ENCODE measurements at regions not wholly inside any gene's neighbourhood (a gene's known extent, or its start where the extent isn't known, plus 50 kb on each side); places are given as distances from the start of the nearest gene placed in this dataset.
"Not testable (repeated sequence)": the region's sequence is repeated elsewhere in the genome, so short reads cannot be mapped to it uniquely, and the experiment has no call there.

DNA sequence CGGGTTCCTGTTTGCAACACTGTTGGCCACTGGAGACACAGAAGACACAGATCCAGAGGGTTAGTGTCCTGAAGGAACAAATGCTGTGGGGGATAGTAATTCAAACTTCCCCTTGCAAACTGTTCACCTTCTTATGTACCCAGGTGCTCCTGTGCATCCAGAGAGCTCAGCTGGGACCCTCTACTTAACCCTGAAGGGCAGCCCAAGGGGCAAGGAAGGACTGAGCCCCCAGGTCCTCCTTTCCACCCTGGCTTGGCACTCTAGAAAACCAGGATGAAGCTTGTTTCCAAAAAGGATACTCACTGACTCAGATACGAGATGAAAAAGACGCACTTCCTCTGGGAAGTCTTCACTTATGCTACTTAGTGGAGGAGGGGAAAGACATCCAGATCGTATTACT lies 78.2 kb upstream of the TNK2 start:
- DNase-seq: not testable (repeated sequence)

DNA sequence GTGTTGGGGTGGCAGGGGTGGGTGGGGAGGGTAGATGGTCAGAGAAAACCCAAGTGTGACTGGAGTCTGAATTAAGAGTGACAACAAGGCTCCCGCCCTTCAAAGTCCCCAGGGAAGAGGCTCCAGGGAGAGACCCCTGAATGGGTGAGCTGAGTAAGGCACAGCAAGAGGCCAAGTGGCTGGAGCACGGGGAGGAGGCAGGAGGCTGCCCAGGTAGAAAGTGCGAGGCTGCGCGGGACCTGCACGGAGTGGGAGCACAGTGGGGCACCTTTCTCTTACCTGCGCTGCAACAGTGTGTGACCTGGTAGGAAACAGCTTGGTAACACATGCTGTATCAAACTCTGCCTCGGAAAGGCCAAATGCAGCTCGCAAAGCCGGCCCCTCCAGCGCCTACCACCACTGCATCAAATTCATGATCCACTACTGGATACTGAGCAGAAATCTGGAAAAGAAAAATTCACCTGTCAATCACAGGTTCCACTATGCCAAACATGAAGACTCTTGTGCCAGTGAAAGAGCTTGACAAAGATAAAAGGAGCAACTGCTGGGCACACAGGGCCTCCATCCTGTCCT lies 77.1 kb upstream of the TNK2 start:
- not testable (repeated sequence) for H3K27ac ChIP-seq, H3K4me3 ChIP-seq, H3K9me3 ChIP-seq, H3K4me1 ChIP-seq, DNase-seq, H3K27me3 ChIP-seq
- H3K36me3 ChIP-seq: peaks cover 0 to 29% (median 0%) of the 10 kb centered on the region in 3 donors

More for the DNA sequence above, 78.2 kb upstream of the TNK2 start:
- not testable (repeated sequence) for H3K9me3 ChIP-seq, H3K4me3 ChIP-seq, H3K27me3 ChIP-seq, H3K27ac ChIP-seq, H3K4me1 ChIP-seq
- H3K36me3 ChIP-seq: peaks cover 0 to 29% (median 0%) of the 10 kb centered on the region in 3 donors

DNA sequence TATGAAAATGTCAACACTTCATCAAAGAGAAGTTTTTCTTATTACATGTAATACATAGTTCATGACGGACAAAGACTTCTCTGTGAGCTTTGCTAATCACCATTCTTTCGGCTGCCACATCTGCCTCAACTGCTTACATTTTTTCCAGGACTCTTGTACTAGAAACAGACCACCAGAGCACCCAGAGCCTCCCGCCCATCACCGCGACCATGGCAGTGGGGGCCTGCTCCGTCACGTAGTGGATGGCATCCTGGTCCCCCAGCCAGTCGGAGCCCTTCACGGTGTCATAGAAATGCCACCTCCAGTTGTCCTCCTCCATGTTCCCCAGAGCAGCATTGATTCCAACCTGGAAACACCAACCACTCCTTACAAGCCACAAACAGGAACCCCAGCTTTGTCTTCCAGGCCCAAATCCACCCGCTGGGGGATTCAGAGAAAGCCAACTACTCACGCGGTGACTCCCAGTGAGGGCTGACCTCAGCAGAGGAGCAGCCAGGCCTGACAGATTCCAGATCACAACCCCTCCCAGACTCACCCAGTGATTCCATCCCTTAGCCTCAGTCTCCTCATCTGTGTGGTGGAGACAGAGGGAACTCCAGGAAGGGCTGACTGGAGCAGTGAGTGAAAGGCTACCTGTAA lies 76.2 kb upstream of the TNK2 start:
- H3K36me3 ChIP-seq: peaks cover 0 to 38% (median 0%) of the 10 kb centered on the region in 3 donors
- H3K4me1 ChIP-seq, H3K9me3 ChIP-seq, H3K27ac ChIP-seq, H3K27me3 ChIP-seq, H3K4me3 ChIP-seq: not testable (repeated sequence)
- DNase-seq: peak in 1 of 3 donors; percentile 34

DNA sequence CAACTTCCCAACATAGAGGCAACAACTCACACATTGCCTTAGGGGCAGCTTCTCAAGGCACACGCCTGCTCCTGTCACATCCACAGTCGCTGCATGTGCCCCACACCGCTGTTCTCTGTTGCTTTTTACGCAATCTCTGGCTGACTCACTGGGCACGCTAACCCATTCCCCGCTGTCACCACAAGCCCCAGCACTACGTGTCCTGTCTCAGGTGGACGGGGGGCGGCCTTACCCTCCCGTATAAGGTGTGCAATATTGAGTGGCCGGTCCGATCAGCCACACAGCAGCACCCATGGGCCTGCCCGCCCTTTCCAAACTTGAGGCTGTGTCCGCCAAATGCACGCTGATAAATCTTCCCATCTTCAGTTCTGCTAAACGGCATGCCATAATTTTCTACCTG lies 75.5 kb upstream of the TNK2 start:
- H3K4me1 ChIP-seq, H3K9me3 ChIP-seq, H3K27me3 ChIP-seq, H3K27ac ChIP-seq, H3K4me3 ChIP-seq: not testable (repeated sequence)
- DNase-seq: peak in 1 of 3 donors; percentile 39
- H3K36me3 ChIP-seq: peaks cover 0 to 41% (median 0%) of the 10 kb centered on the region in 3 donors

DNA sequence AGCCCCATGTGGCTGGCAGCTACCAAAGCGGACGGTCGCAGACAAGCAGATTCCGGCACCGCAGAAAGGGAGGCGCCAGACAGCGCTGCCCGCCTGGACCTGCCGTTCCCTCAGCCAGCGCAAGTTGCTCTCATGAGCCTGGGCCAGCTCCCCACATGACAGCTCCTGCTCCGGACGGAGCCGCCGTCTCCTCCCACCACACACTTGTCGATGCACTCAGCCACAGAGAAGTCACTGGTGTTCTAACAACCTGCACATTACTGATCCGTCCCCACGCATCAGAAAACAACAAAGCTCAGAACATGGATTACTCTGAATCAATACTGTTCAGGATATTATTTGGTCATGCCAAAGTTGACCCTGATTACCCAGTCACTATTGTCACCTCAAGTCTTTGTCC lies 74.4 kb upstream of the TNK2 start:
- not testable (repeated sequence) for H3K27ac ChIP-seq, H3K27me3 ChIP-seq, H3K4me1 ChIP-seq, H3K9me3 ChIP-seq, H3K4me3 ChIP-seq
- peaks cover 0 to 48% (median 0%) of the 10 kb centered on the region in 3 donors for H3K36me3 ChIP-seq
- peak in 1 of 3 donors; percentile 43 for DNase-seq

DNA sequence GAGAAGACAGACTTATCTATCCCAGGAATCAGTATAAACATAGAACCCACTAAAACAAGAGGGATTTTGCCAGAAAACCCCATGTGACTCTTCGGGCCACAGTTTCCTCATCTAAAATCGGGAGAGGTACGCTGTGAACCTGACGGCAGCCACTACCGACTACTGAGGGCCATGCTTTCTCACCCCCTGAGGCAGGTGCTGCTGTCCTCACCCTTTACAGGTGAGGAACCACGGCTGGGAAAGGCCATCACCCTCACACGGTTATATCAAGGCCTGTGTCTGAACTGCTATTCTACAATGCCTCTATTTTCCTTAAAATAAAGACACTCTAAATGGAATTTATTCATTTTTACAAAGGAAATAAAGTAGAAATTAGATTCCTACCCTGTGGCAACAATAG lies 73.4 kb upstream of the TNK2 start:
- not testable (repeated sequence) for H3K9me3 ChIP-seq
- peaks cover 0 to 53% (median 0%) of the 10 kb centered on the region in 3 donors for H3K36me3 ChIP-seq
- peak in 1 of 3 donors; percentile 29 for DNase-seq

DNA sequence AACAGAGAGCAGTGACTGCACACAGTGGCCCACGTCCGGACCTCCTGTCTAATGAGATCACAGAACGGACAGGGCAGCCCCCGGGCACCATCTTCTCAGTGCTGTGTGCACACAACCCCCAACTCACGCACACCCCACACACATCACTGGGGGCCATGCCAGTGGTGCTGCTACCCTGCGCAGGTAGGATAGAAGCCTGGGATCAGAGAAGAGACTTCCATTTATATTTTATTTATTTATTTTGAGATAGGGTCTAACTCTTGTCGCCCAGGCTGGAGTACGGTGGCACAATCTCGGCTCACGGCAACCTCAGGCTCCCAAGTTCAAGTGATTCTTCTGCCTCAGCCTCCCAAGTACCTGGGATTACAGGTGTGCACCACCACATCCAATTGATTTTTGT lies 71.5 kb upstream of the TNK2 start:
- H3K27ac ChIP-seq, DNase-seq, H3K4me3 ChIP-seq, H3K9me3 ChIP-seq, H3K27me3 ChIP-seq, H3K4me1 ChIP-seq: not testable (repeated sequence)
- peaks cover 0 to 67% (median 0%) of the 10 kb centered on the region in 3 donors for H3K36me3 ChIP-seq

More for the DNA sequence above, 73.4 kb upstream of the TNK2 start:
- not testable (repeated sequence) for H3K27ac ChIP-seq, H3K4me1 ChIP-seq, H3K27me3 ChIP-seq, H3K4me3 ChIP-seq

DNA sequence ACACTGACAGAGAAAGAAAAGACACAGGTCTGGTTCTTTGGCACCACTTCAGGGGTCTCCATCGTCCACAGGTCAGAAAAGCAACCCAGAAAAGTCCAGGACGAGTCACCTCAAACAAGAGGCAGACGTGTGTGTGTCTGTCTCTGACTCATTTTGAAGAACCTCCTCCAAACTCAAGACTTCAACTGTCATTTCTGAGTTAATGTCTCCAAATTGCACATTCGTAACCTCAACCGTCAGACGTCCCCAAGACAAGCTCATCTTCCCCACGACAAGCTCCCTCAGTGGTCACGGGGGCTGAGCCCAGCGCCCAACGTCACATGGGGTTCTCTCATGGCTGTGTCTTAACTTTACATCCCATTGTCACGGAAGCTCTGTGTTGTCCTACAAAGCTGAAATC lies 70.2 kb upstream of the TNK2 start:
- H3K36me3 ChIP-seq: peaks cover 0 to 68% (median 0%) of the 10 kb centered on the region in 3 donors
- H3K27me3 ChIP-seq, H3K27ac ChIP-seq, H3K4me3 ChIP-seq, H3K9me3 ChIP-seq, DNase-seq, H3K4me1 ChIP-seq: not testable (repeated sequence)

DNA sequence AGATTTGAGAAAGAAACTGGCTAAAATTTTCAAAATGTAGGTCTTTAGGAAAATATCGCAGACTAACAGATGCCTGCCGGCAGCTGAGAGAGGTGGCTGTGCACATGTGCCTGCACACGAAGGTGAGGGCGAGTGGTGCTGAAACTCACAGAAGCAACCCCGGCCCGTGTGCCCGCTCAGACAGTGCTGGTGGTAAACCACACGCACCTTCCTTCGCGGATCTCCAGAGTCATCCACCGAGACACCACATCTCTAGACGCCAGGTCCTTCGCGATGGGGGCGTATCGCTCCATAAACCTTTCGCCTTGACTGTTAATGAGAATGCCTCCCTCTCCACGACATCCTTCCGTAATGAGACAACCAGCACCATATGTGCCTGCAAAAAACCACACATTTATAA lies 68.5 kb upstream of the TNK2 start:
- H3K27me3 ChIP-seq, DNase-seq, H3K27ac ChIP-seq, H3K4me3 ChIP-seq, H3K9me3 ChIP-seq, H3K4me1 ChIP-seq: not testable (repeated sequence)
- H3K36me3 ChIP-seq: peaks cover 0 to 64% (median 0%) of the 10 kb centered on the region in 3 donors

DNA sequence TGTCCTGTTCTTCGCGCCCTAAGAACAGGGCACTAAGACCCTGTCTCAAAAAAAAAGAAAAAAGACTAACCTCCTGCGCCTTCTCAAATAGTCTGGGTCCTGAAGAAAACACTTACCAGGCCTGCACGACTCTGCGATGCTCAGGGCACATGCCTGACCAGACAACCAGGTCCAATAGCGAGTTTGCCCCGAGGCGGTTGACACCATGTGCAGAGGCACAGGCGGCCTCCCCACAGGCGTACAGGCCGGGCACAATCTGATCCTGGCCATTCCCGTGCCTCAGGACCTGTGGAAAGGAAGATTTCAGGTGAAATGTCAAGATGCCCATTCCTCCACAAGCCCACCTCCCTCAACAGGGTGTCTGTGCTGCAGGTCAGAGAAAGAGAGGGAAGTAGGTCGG lies 65.9 kb upstream of the TNK2 start:
- H3K27ac ChIP-seq, H3K4me3 ChIP-seq, H3K27me3 ChIP-seq, H3K9me3 ChIP-seq, H3K4me1 ChIP-seq, DNase-seq: not testable (repeated sequence)
- H3K36me3 ChIP-seq: peaks cover 0 to 74% (median 0%) of the 10 kb centered on the region in 3 donors

DNA sequence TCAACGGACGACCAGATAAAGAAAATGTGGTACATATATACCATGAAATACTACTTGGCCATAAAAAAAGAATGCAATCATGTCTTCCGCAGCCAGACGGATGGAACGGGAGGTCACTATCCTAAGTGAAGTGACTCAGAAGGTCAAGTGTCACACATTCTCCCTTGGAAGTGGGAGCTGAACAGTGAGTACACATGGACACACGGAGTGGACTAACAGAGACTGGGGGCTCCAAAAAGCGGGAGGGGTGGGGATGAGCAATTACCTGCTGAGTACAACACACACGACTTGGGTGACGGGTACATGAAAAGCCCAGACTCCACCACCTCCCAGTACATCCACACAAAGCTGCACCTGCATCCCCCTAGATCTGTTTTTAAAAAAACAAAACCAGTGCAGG lies 62.5 kb upstream of the TNK2 start:
- peaks cover 0 to 60% (median 0%) of the 10 kb centered on the region in 3 donors for H3K36me3 ChIP-seq
- not testable (repeated sequence) for DNase-seq, H3K4me1 ChIP-seq, H3K27me3 ChIP-seq, H3K9me3 ChIP-seq, H3K27ac ChIP-seq, H3K4me3 ChIP-seq

DNA sequence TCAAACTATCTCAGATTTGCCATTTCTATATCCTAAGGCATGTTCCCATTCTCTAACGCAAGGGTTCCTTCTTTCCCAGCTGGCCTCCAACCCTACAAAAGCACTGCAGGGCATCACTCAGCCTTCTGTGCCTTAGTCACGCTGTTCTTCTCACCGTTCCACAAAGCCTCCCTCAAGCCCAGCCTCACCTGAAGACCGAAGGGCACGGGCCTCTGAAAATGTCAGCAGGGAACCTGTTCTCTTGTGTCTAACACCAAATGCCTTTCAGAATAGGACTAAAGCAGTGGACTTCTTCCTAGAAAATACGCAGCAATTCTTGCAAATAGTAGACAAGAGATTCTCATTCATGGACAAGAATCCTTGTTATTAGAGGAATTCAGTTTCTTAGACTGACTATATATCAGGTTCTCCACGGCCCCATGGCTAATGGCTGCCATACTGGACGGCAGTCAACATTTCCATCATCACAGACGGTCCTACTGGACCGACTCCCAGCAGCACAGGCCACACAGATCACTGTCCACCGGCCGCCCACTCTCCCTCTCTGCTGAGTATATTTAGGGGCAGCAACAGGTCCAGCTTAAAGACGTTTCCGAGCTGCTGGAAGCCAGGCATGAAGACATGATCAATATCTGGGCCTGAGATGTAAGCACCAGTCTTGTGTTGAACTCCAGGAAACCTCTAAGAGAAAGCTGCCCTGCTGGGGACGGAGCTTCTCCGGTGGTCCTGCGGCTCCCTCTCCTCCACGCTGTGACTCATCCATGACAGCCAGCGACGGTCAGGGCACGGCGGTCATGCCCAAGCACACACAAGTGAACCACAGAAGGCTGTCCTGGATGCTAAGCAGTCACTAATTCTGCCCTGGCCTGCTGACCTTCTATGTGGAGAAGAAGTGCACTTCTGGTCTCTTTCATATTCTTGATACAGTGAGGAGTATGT lies 61.8 kb upstream of the TNK2 start:
- not testable (repeated sequence) for H3K4me1 ChIP-seq, H3K9me3 ChIP-seq, H3K27ac ChIP-seq, H3K4me3 ChIP-seq, H3K27me3 ChIP-seq
- peak in 1 of 3 donors; percentile 51 for DNase-seq
- H3K36me3 ChIP-seq: peaks cover 0 to 59% (median 0%) of the 10 kb centered on the region in 3 donors

DNA sequence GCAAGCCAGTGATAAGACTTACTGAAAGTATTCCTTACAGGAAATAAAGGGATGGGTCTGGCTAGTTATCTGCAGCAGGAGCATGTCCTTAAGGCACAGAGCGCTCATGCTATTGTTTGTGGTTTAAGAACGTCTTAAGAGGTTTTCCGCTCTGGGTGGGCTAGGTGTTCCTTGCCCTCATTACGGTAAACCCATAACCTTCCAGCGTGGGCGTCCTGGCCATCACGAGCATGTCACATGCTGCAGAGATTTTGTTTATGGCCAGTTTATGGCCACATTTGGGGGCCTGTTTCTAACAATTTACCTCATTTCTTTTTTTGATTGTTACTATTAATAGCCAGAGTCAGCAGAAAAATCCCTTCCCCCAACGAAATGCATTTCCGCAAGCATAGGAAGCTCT lies 61.0 kb upstream of the TNK2 start:
- H3K27ac ChIP-seq, H3K9me3 ChIP-seq, DNase-seq, H3K27me3 ChIP-seq, H3K4me3 ChIP-seq: not testable (repeated sequence)
- Histone ChIP-seq H3K4me1 (peaks cover 0 to 12% (median 0%) of the 10 kb centered on the region in 4 donors), H3K36me3 (peaks cover 0 to 57% (median 0%) of the 10 kb centered on the region in 3 donors)

DNA sequence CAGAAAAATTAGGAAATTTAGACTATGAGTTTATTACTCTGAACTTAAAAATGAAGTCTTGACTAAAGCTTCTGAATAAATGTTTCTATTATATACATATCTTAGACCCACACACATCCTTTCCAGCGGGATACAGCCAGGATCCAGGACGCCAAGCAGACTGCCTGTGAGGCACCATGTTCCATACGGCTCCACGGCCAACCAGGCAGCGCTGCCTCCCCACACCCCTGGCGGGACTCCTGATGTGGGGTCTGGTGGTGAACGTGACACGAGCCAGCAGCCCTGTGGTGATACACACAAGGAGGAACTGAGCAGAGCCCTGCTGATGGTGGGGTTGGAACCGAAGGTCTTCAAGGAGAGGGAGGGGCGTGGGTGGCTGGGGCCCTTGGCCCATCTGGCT lies 59.8 kb upstream of the TNK2 start:
- DNase-seq, H3K4me3 ChIP-seq, H3K27me3 ChIP-seq, H3K27ac ChIP-seq, H3K9me3 ChIP-seq: not testable (repeated sequence)
- Histone ChIP-seq H3K4me1 (peaks cover 0 to 12% (median 0%) of the 10 kb centered on the region in 4 donors), H3K36me3 (peaks cover 0 to 51% (median 0%) of the 10 kb centered on the region in 3 donors)

DNA sequence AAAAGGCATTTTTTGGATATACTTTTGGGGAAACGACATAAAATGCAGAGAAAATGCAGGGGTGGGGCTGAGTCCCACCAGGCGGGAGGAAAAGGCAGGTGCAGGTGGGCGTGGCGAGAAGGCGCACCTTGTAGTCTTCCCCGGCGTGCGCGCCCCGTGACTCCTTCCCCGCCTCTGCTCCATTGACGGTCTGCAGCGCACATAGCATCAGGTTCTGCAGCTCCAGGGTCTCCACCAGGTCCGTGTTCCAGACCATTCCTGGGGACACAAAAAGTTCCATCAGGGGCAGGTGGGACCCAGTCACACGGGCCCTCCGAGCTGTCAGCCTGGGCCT lies 59.0 kb upstream of the TNK2 start:
- Histone ChIP-seq H3K4me1 (peaks cover 0 to 12% (median 0%) of the 10 kb centered on the region in 4 donors), H3K36me3 (peaks cover 0 to 57% (median 0%) of the 10 kb centered on the region in 3 donors)
- H3K4me3 ChIP-seq, H3K27me3 ChIP-seq, H3K9me3 ChIP-seq, DNase-seq, H3K27ac ChIP-seq: not testable (repeated sequence)

Data from Peyer's patch (tissue), 4 donors.